Mammary epithelial cell (primary cell): ENCODE measurements at regions not wholly inside any gene's neighbourhood (a gene's known extent, or its start where the extent isn't known, plus 50 kb on each side); places are given as distances from the start of the nearest gene placed in this dataset.

Experiments
- CTCF ChIP-seq, 2 donors: IDR thresholded peaks in 1 of 2; conservative IDR thresholded peaks in 1 of 2; 2 replicates each; pipeline ENCODE4 v1.5.1; 2011 to 2012; ENCODE audit warnings: inconsistent platforms in 2 of 2, low read length in 2 of 2, mild to moderate bottlenecking in 2 of 2, control low read depth in 1 of 2, low read depth in 1 of 2; ENCODE audit not compliant: insufficient read depth in 1 of 2; ENCODE audit errors: extremely low read depth in 1 of 2
- EZH2 ChIP-seq: IDR thresholded peaks from 2 replicates; pipeline ENCODE4 v1.6.1; 2012; ENCODE audit warnings: low read length, inconsistent platforms, borderline replicate concordance

- TF ChIP-seq EZH2: no peak
- no peak for TF ChIP-seq CTCF (conservative IDR thresholded peaks at IDR 0.05 in 1 of 2, IDR thresholded peaks at IDR 0.05 in 1 of 2; ENCODE audit: extremely low read depth in 1 of 2, insufficient read depth in 1 of 2, low read depth in 1 of 2, low read length in 2 of 2)
Observed at GRCh38 chr5:124921694-124922093, 175.3 kb upstream of the ZNF608 start.
